ES-I3 (cell line): ENCODE measurements at regions not wholly inside any gene's neighbourhood (a gene's known extent, or its start where the extent isn't known, plus 50 kb on each side); places are given as distances from the start of the nearest gene placed in this dataset.

ENCODE experiments used
- H3K36me3 ChIP-seq: 2 replicates; pipeline ENCODE4 v1.6.1; 2013; ENCODE audit warnings: mild to moderate bottlenecking, low read length, control low read depth, moderate library complexity; ENCODE audit not compliant: insufficient read depth
- H3K4me1 ChIP-seq: 2 replicates; pipeline ENCODE4 v1.6.1; 2013; ENCODE audit warnings: mild to moderate bottlenecking, control low read depth, low read length; ENCODE audit not compliant: insufficient read depth
- H3K9ac ChIP-seq: 2 replicates; pipeline ENCODE4 v1.6.1; 2013; ENCODE audit warnings: low read depth, mild to moderate bottlenecking, low read length, moderate library complexity
- H3K9me3 ChIP-seq: 2 replicates; pipeline ENCODE4 v1.6.1; 2013; ENCODE audit warnings: mild to moderate bottlenecking, low read length, moderate library complexity; ENCODE audit not compliant: control insufficient read depth, insufficient read depth

DNA sequence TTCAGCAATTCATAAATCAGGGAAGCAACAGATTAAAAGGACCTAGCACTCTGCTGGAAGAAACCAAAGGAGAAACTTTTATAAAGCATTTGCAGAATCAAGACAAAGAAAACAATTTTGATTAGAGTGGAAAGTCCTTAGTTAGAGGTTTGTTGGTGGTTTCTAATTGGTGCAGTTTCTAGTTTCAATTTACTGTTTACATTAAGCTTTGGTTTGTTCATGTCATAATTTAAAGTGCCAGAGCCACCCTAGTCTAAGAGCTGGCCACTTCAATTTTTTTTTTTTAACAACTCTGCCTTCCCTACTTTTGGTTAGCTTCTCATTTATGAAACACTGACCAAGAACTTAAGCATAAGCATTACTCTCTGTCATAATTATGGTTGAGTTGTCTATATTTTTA lies 1428.2 kb upstream of the GBE1 start:
- no peak overlapping the region for H3K9ac ChIP-seq
- H3K9me3 ChIP-seq, result no peaks in the 10 kb centered on the region
- no peaks in the 10 kb centered on the region for H3K36me3 ChIP-seq
- H3K4me1 ChIP-seq, result no peaks in the 10 kb centered on the region

DNA sequence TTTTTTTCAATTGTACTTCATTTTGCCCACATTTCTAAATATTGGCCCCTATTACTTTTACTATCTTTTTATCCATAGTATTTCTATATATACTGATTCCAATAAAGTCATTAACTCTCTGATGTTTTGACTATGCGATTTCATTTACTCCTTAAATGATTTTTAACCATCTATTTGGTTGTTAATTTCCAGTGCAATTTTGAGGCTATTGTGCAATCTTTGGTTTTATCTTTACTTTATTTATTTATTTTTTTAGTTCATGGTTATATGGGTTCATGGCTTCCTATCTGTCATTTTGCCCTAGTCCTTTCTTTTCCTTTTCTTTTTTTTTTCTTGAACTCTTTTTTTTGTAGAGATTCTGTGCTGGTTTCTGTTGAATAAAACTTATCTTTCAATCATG lies 1408.0 kb upstream of the GBE1 start:
- no peak overlapping the region for H3K9ac ChIP-seq
- no peaks in the 10 kb centered on the region for H3K36me3 ChIP-seq
- H3K9me3 ChIP-seq, result no peaks in the 10 kb centered on the region
- no peaks in the 10 kb centered on the region for H3K4me1 ChIP-seq

DNA sequence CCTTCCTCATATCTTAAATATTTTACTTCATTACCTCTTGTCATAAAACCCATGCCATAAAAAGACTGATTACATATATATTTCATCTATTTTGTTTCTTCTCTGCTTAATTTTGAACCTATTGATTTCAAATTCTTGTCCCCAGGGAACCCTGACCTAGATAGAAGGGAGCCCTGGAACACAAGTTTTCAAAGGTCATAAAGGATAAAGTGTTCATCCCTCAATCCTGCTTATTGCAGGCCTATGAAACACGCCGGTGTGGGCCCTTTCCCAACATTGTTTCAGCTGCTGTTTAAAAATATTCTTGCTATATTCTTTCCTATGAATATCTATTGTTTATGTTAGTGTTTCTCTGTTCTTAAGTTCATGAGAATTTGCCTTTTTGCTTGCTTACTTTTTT lies 1389.5 kb upstream of the GBE1 start:
- Histone ChIP-seq H3K9me3 (no peaks in the 10 kb centered on the region), H3K36me3 (no peaks in the 10 kb centered on the region), H3K4me1 (no peaks in the 10 kb centered on the region), H3K9ac (no peak overlapping the region)

DNA sequence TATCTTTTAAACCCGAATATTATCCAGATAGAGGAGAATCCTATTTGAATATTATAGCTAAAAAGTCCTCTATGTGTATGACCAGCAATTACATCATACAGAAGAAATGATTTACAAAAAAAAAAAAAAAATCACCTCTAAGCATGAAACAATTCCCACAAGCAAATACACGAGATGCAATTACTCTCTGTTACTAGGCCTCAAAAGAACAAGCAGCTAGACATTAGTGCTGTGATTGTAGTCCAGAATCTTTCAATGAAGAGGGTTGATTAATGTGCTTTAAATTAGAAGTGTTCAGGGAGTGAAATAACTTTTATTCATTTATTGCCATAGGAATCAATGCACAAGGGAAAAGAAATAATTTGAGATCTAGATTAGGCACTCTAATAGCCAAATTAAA lies 1379.5 kb upstream of the GBE1 start:
- Histone ChIP-seq H3K36me3 (no peaks in the 10 kb centered on the region), H3K9ac (no peak overlapping the region), H3K4me1 (no peaks in the 10 kb centered on the region), H3K9me3 (no peaks in the 10 kb centered on the region)

DNA sequence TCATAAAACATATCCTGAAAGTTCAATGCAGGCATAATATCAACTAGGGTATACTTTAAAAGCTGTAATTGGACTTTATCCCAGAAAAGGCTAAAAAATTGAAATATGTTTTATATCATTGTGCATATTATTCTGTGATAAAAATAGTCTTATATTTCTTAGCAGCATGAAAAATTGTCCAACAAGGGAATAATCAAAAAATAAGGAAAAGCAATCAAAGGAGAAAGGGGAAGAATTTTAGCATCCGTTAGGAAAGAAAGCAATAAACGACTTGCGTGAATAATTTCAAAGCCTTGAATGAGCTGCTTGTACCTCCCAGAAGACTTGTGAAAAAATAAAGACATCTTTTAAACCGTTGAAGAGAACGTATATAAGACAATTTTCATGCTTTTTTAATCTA lies 1369.8 kb upstream of the GBE1 start:
- Histone ChIP-seq H3K4me1 (no peaks in the 10 kb centered on the region), H3K36me3 (no peaks in the 10 kb centered on the region), H3K9me3 (no peaks in the 10 kb centered on the region), H3K9ac (no peak overlapping the region)

DNA sequence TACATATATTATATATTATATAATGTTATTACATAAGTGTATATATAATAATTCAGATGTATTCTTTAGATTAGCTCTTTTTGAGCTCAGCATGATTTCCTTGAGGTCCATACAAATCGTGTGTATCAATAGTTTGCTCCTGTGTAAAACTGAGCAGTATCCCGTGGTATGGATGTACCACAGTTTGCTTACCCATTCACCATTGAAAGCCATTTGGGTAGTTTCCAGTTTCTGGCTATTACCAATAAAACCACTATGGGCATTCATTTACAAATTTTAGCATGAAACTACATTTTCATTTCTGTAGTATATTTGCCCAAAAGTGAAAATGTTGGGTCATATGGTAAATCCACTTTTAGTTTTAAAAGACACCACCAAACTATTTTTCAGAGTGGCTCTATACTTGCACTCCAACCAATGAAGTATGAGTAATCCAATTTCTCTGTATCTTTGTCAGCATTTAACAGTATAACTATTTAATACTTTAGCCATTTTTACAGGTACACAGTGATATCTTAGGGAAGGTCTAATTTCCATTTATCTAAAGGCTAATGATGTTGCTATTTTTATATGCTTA lies 1361.4 kb upstream of the GBE1 start:
- Histone ChIP-seq H3K9ac (no peak overlapping the region), H3K4me1 (no peaks in the 10 kb centered on the region), H3K9me3 (no peaks in the 10 kb centered on the region), H3K36me3 (no peaks in the 10 kb centered on the region)

DNA sequence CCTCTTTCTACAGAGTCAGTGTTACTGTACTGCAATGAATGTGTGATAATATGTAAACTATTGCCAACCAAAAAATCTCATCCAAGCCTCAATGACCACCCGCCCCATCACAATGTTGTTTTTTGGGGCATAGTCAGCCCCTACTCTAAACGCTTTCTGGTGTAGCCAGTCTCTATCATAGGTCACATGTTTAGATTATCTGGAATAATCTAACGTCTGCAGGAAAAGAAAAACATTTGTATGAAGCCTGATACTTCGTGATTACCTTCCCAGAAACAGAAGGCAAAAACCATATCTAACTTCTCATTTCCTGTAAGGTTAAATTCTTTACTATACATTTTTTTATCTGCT lies 1331.8 kb upstream of the GBE1 start:
- Histone ChIP-seq H3K36me3 (no peaks in the 10 kb centered on the region), H3K9ac (no peak overlapping the region), H3K4me1 (no peaks in the 10 kb centered on the region), H3K9me3 (no peaks in the 10 kb centered on the region)

DNA sequence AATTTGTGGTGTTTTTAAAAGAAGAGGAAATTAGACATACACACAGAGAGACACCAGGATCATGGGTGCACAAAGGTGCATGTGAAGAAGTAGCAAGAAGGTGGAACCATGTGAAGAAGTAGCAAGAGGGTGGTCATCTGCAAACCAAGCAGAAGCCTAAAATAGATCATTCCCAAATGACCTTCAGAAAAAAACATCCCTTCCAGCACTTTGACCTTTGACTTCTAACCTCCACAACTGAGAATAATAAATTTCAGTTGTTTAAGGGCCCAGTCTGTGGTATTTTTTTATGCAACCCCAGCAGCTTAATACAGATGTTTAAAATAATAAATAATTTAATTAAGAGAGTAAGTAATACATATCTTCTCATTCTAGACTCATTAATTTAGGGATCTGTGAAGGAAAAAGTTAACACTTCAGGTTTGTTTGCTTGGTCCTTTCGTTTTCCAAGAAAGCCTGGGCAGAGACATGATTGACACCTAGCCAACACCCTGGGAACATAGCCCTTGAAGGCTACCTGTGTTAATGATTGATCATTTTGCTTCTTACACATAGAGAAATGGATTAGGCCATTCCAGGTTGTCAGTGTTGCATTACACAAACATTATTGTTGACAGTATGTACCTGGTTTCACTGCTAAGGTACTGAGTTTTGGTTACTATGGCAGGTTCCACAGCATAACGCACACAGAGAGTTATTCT lies 1331.2 kb upstream of the GBE1 start:
- H3K9ac ChIP-seq, result no peak overlapping the region
- H3K9me3 ChIP-seq, result no peaks in the 10 kb centered on the region
- no peaks in the 10 kb centered on the region for H3K36me3 ChIP-seq
- H3K4me1 ChIP-seq, result no peaks in the 10 kb centered on the region

DNA sequence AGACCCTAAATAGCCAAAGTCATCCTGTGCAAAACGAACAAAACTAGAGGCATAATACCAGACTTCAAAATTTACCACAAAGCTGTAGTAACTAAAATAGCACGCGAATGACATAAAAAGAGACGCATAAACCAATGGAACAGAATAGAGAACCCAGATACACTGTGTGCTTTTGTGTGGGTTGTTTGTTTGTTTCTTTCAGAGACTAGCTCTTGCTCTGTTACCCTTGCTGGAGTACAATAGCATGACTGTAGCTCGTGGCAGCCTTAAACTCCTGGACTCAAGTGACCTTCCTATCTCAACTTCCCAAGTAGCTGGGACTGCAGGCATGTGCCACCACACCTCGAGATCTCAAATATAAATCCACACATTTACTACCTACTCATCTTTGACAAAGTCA lies 1314.6 kb upstream of the GBE1 start:
- no peaks in the 10 kb centered on the region for H3K4me1 ChIP-seq
- H3K9me3 ChIP-seq, result no peaks in the 10 kb centered on the region
- no peaks in the 10 kb centered on the region for H3K36me3 ChIP-seq
- no peak overlapping the region for H3K9ac ChIP-seq

DNA sequence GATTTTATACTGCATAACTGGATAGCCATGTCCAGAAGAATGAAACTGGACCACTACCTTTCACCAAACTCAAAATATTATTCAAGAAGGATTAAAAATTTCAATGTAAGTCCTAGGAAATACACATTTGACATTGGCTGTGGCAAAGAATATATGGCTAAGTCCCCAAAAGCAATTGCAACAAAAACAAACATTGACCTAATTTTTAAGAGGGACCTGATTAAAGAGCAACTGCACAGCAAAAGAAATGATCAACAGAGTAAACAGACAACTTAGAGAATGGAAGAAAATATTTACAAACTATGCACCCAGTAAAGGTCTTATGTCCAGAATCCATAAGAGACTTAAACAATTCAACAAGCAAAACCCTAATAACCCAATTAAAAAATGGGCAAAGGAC lies 1313.0 kb upstream of the GBE1 start:
- H3K9ac ChIP-seq, result no peak overlapping the region
- no peaks in the 10 kb centered on the region for H3K9me3 ChIP-seq

DNA sequence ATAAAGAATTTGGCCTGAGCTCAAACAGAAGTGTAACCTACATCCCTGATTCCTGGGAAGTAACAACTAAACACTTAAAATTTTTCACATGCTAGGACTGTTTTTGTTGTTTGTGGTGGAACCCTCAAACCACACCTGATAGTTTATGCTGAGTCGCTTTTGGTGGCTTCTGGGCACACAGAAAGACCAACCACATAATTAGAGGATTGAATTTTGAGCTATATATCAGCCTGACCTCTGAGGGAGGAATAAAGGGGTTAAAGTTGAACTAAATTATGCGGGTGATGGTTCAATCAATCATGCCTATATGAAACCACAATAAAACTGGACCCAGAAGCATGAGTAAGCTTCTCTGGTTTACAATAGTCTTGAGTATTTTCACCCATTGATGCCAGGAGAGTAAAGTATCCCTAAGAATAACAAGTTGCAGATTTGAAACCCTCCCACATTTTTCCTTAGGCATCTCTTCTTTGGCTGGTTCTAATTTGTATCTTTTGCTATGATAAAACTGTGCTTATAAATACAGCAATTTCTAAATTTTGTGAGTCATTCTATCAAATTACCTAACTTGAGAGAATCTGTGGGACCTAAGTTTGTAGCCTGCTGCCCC lies 1304.5 kb upstream of the GBE1 start:
- no peaks in the 10 kb centered on the region for H3K36me3 ChIP-seq
- H3K9me3 ChIP-seq, result no peaks in the 10 kb centered on the region
- H3K9ac ChIP-seq, result no peak overlapping the region
- no peaks in the 10 kb centered on the region for H3K4me1 ChIP-seq

More for the DNA sequence above, 1313.0 kb upstream of the GBE1 start:
- Histone ChIP-seq H3K36me3 (no peaks in the 10 kb centered on the region), H3K4me1 (no peaks in the 10 kb centered on the region)

DNA sequence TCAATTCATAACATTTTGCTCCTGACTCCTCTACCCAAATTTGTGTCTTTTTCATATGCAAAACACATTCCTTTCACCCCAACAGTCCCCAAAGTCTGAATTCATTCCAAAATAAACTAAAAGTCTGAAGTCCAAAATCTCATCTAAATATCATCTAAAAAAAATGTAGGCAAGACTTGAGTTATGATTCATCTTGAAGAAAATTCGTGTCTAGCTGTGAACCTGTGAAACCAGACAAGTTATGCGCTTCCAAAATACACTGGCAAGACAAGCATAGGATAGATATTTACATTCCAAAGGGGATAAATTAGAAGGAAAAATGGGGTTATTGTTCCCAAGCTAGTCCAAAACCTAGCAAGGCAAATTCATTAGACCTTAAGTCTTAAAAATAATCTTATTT lies 1302.0 kb upstream of the GBE1 start:
- no peaks in the 10 kb centered on the region for H3K36me3 ChIP-seq
- no peaks in the 10 kb centered on the region for H3K9me3 ChIP-seq
- H3K4me1 ChIP-seq, result no peaks in the 10 kb centered on the region
- H3K9ac ChIP-seq, result no peak overlapping the region

DNA sequence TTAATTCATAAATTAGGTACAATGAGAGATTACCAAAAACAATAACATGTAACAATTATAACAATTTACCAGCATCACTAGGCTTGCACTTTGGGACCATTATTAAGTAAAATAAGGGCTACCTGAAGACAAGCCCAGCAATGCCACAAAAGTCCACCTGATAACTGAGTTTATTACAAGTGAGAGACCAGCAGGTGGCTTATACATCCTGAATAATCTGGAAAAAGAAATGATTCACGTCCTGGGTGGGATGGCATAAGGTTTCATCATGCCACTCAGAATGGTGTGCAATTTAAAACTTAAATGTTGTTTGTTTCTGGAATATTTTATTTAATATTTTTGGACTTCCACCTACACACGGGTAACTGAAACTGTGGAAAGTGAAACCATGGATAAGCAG lies 1287.1 kb upstream of the GBE1 start:
- Histone ChIP-seq H3K9me3 (no peaks in the 10 kb centered on the region), H3K9ac (no peak overlapping the region), H3K36me3 (no peaks in the 10 kb centered on the region), H3K4me1 (no peaks in the 10 kb centered on the region)

DNA sequence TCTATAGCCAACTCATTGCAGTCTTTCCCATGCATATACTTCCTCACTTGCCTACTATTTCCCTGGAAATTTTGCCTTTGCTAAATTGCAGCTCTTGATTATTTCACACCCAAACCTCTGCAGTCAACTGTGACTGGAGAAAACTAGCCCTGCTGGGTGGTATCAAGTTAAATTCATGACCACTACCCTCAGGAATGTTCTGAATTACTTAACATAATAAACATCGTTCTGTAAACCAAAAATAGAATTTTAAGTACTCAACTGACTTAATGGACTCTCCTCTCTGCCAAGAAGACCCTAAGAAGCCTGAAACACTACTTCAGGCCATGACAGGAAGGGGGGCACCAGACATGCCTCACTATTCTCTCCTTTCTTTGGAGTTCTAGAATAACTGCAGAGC lies 1278.0 kb upstream of the GBE1 start:
- H3K4me1 ChIP-seq, result peaks cover 4% of the 10 kb centered on the region; the same call in 1 of the 2 replicates
- H3K9me3 ChIP-seq, result no peaks in the 10 kb centered on the region
- no peak overlapping the region for H3K9ac ChIP-seq
- no peaks in the 10 kb centered on the region for H3K36me3 ChIP-seq

DNA sequence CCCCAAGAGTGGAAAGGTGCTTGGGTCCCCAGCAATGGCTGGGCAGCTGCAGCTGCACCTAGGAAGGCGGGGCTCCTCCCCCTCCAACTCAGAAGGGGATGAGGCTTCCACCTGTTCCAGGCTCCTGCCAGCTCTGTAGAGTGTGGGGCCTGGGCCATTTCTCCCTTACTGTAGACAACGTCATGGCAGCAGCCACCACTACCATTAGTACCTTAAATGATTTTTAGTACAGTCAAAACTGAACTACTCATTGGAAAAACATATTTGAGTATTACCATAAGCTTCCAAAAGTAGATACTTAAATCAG lies 1274.2 kb upstream of the GBE1 start:
- H3K4me1 ChIP-seq, result peaks cover 4% of the 10 kb centered on the region; the same call in 1 of the 2 replicates

More for the DNA sequence above, 1274.2 kb upstream of the GBE1 start:
- Histone ChIP-seq H3K36me3 (no peaks in the 10 kb centered on the region), H3K9ac (no peak overlapping the region), H3K9me3 (no peaks in the 10 kb centered on the region)
